ENCODE measurements at regions not wholly inside any gene's neighbourhood (a gene's known extent, or its start where the extent isn't known, plus 50 kb on each side); places are given as distances from the start of the nearest gene placed in this dataset.
"Not testable (repeated sequence)": the region's sequence is repeated elsewhere in the genome, so short reads cannot be mapped to it uniquely, and the experiment has no call there.

- ChIA-PET POLR2A (interaction anchor here (1.0 kb wide), 1 partner anchor 1595 kb away, joined by 5 read pairs; a partner anchor contains a TSS), CTCF (interaction anchor here (0.7 to 4.8 kb wide), 2 partner anchors 84 to 1259 kb away, joined by 3 to 37 read pairs; no protein-coding TSS in a partner anchor)
- no peak for DNase-seq (ENCODE audit: low read depth)
- Histone ChIP-seq H3K36me3 (ENCODE audit: control insufficient read depth, insufficient read depth, low read length) (no peaks in the 10 kb centered on the region), H3K27me3 (ENCODE audit: control insufficient read depth, insufficient read depth, low read length) (no peaks in the 10 kb centered on the region), H3K4me3 (ENCODE audit: low read depth, low read length) (no peak overlapping the region)
- TF ChIP-seq, protein P1, sequence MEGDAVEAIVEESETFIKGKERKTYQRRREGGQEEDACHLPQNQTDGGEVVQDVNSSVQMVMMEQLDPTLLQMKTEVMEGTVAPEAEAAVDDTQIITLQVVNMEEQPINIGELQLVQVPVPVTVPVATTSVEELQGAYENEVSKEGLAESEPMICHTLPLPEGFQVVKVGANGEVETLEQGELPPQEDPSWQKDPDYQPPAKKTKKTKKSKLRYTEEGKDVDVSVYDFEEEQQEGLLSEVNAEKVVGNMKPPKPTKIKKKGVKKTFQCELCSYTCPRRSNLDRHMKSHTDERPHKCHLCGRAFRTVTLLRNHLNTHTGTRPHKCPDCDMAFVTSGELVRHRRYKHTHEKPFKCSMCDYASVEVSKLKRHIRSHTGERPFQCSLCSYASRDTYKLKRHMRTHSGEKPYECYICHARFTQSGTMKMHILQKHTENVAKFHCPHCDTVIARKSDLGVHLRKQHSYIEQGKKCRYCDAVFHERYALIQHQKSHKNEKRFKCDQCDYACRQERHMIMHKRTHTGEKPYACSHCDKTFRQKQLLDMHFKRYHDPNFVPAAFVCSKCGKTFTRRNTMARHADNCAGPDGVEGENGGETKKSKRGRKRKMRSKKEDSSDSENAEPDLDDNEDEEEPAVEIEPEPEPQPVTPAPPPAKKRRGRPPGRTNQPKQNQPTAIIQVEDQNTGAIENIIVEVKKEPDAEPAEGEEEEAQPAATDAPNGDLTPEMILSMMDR (IDR thresholded peaks at IDR 0.05; ENCODE audit: insufficient read depth, low read depth, low read length) = no peak
Observed at GRCh38 chr6:27811451-27811772, 100.8 kb downstream of the OR2B2 start.

DNA sequence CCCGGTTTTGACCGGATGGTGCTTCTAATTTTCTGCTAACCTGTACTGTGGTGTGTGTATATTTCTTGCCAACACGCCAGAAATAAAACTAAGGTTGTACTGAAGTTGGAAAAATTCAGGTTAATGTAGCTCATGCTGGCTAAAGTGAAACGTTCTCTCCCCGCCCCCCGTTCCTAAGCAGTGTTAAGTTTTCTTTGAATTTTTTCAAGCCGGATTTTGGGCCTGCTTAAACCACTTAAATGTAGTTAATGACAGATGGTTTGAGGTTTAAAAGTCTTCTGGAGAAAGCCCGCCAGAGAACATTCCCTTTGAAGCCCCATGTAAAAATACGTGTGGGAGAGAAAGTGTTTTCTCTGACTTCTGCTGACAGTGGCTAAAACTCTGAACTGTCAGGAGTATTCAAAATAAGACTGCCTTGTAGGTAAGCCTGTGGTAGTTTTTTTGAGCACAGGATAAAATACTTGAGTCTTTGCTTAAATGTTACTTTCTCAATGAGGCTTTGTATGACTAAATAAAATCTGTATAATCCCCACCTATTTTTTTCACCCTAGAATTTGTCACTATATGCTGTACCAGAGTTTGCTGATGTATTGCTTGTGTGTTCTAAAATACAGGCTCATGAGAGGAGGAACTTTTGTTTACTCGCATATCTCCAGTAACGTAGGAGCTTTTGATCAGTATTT is 101.3 kb downstream of the OR2B2 start:
- no peaks in the 10 kb centered on the region for H3K36me3 ChIP-seq (ENCODE audit: control insufficient read depth, insufficient read depth, low read length)
- CTCF ChIA-PET = interaction anchor here (0.7 to 5.1 kb wide), 4 partner anchors 15 to 1535 kb away, joined by 3 to 37 read pairs (median 20); no protein-coding TSS in a partner anchor
- no peak for DNase-seq (ENCODE audit: low read depth)
- TF ChIP-seq, protein P1 (IDR thresholded peaks at IDR 0.05; ENCODE audit: insufficient read depth, low read depth, low read length) = no peak
- no peaks in the 10 kb centered on the region for H3K27me3 ChIP-seq (ENCODE audit: control insufficient read depth, insufficient read depth, low read length)
- POLR2A ChIA-PET = interaction anchor here (1.3 to 1.5 kb wide), 3 partner anchors 82 to 677 kb away, joined by 3 to 16 read pairs (median 5); a partner anchor contains a TSS
- peak overlapping the region; percentile 75 for H3K4me3 ChIP-seq (ENCODE audit: low read depth, low read length)

- TF ChIP-seq, protein P1 (IDR thresholded peaks at IDR 0.05; ENCODE audit: insufficient read depth, low read depth, low read length) = peak; percentile 28
- Histone ChIP-seq H3K36me3 (ENCODE audit: control insufficient read depth, insufficient read depth, low read length) (no peaks in the 10 kb centered on the region), H3K4me3 (ENCODE audit: low read depth, low read length) (peak overlapping the region; percentile 75), H3K27me3 (ENCODE audit: control insufficient read depth, insufficient read depth, low read length) (no peaks in the 10 kb centered on the region)
- DNase-seq (ENCODE audit: low read depth) = peak; percentile 92
- ChIA-PET POLR2A (interaction anchor here (0.6 to 1.5 kb wide), 9 partner anchors 15 to 677 kb away, joined by 3 to 16 read pairs (median 4); a partner anchor contains a TSS), CTCF (interaction anchor here (0.7 to 5.1 kb wide), 7 partner anchors 14 to 1535 kb away, joined by 3 to 37 read pairs (median 5); no protein-coding TSS in a partner anchor)
Observed at GRCh38 chr6:27809939-27810767, 102.0 kb downstream of the OR2B2 start.

DNA sequence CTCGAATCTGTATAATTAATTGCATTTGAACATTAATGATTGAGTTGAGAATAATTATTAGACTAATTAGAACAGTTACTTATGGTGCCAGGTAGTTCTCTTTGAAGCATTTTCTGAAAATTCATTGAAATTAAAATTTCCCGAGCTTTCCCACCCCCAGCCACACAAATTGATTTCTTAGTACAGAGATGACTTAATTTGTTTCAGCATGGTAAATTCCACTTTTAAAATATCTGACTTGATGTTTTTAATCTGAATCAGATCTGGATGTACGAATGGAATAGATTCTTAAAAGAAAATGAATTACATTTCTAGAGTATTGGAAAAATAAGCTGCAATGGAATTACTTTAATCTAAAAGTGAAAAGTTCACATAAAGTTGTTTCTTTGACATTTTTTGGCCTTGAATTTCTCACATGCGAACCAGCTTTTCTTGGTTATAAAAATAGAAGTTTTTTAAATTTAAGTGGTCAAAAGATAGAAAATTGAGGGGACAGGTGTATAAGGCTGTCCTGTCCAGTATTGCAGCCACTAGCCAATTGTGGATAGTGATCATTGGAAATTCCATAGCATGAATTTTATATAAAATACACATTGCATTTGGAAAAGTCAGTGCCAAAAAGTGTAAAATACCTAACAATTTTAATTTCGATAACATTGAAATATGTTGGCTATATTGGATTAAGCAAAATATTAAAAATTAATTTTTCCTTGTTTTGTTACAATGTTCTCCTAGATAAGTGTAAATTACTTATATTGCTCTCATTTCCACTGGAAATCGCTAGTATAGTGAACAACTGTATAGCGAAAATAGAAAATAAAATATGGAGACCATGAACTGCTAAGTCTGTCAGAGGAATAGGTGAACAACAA is 102.9 kb downstream of the OR2B2 start:
- no peaks in the 10 kb centered on the region for H3K36me3 ChIP-seq (ENCODE audit: control insufficient read depth, insufficient read depth, low read length)
- peak overlapping the region; percentile 75 for H3K4me3 ChIP-seq (ENCODE audit: low read depth, low read length)
- ChIA-PET POLR2A (interaction anchor here (0.7 to 1.5 kb wide), 8 partner anchors 16 to 676 kb away, joined by 3 to 16 read pairs (median 4); a partner anchor contains a TSS), CTCF (interaction anchor here (0.7 to 5.1 kb wide), 8 partner anchors 8 to 1534 kb away, joined by 3 to 37 read pairs (median 5); no protein-coding TSS in a partner anchor)
- DNase-seq (ENCODE audit: low read depth) = no peak
- H3K27me3 ChIP-seq (ENCODE audit: control insufficient read depth, insufficient read depth, low read length) = no peaks in the 10 kb centered on the region
- TF ChIP-seq, protein P1 (IDR thresholded peaks at IDR 0.05; ENCODE audit: insufficient read depth, low read depth, low read length) = no peak

- H3K4me3 ChIP-seq (ENCODE audit: low read depth, low read length) = peak overlapping the region; percentile 57
- not testable (repeated sequence) for H3K36me3 ChIP-seq (ENCODE audit: control insufficient read depth, insufficient read depth, low read length); H3K27me3 ChIP-seq (ENCODE audit: control insufficient read depth, insufficient read depth, low read length); DNase-seq (ENCODE audit: low read depth)
- ChIA-PET CTCF (interaction anchor here (0.6 to 5.1 kb wide), 6 partner anchors 9 to 652 kb away, joined by 3 to 37 read pairs (median 6); no protein-coding TSS in a partner anchor), POLR2A (interaction anchor here (0.6 to 1.3 kb wide), 3 partner anchors 85 to 1592 kb away, joined by 3 to 21 read pairs (median 7); a partner anchor contains a TSS)
Observed at GRCh38 chr6:27808242-27809066, 103.7 kb downstream of the OR2B2 start.

DNA sequence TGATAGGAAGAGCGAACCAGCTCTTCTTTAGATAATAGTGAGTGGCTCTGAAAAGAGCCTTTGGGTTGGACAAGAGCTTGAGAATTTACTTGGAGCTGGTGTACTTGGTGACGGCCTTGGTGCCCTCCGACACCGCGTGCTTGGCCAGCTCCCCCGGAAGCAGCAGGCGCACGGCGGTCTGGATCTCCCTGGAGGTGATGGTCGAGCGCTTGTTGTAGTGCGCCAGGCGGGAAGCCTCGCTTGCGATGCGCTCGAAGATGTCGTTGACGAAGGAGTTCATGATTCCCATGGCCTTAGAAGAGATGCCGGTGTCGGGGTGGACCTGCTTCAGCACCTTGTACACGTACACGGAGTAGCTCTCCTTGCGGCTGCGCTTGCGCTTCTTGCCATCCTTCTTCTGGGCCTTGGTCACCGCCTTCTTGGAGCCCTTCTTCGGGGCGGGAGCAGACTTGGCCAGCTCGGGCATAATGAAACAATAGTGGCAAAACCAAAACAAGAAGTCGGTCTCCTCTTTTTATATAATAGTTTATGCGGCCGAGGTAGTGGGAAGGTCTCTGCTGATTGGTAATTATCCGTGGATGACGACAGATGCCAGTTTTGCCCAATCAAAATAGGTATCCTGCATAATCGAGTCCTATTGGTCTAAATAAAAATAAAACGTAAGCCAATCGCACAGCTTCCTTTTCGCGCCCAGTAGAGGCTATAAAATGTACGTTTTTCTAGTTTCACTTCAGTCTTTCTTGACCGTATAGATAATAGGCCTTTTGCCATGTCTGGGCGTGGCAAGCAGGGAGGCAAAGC is 104.6 kb downstream of the OR2B2 start:
- not testable (repeated sequence) for H3K27me3 ChIP-seq (ENCODE audit: control insufficient read depth, insufficient read depth, low read length); H3K36me3 ChIP-seq (ENCODE audit: control insufficient read depth, insufficient read depth, low read length)
- peak; percentile 90 for DNase-seq (ENCODE audit: low read depth)
- POLR2A ChIA-PET = interaction anchor here (0.6 to 1.3 kb wide), 5 partner anchors 16 to 1591 kb away, joined by 3 to 21 read pairs (median 7); a partner anchor contains a TSS
- CTCF ChIA-PET = interaction anchor here (0.6 to 5.1 kb wide), 6 partner anchors 11 to 88 kb away, joined by 3 to 37 read pairs (median 10); no protein-coding TSS in a partner anchor
- H3K4me3 ChIP-seq (ENCODE audit: low read depth, low read length) = peak overlapping the region; percentile 57
